Rectal smooth muscle tissue (tissue), 1 donor: ENCODE measurements at regions not wholly inside any gene's neighbourhood (a gene's known extent, or its start where the extent isn't known, plus 50 kb on each side); places are given as distances from the start of the nearest gene placed in this dataset.
"Not testable (repeated sequence)": the region's sequence is repeated elsewhere in the genome, so short reads cannot be mapped to it uniquely, and the experiment has no call there.

Experiments
- H3K27ac ChIP-seq: one replicate; pipeline ENCODE4 v1.7.0; 2013; ENCODE audit warnings: low read depth, low read length, inconsistent platforms
- H3K27me3 ChIP-seq: one replicate; pipeline ENCODE4 v1.7.0; 2013; ENCODE audit warnings: low read length; ENCODE audit not compliant: control insufficient read depth, insufficient read depth
- H3K36me3 ChIP-seq: one replicate; pipeline ENCODE4 v1.7.0; 2013; ENCODE audit warnings: low read length; ENCODE audit not compliant: control insufficient read depth, insufficient read depth
- H3K4me1 ChIP-seq: one replicate; pipeline ENCODE4 v1.7.0; 2013; ENCODE audit warnings: low read length; ENCODE audit not compliant: control insufficient read depth, insufficient read depth
- H3K4me3 ChIP-seq: one replicate; pipeline ENCODE4 v1.7.0; 2013; ENCODE audit warnings: low read length
- H3K9ac ChIP-seq: one replicate; pipeline ENCODE4 v1.7.0; 2013; ENCODE audit warnings: low read length

- H3K27me3 ChIP-seq, result no peaks in the 10 kb centered on the region
- H3K4me3 ChIP-seq, result no peak overlapping the region
- no peak overlapping the region for H3K9ac ChIP-seq
- H3K4me1 ChIP-seq, result no peaks in the 10 kb centered on the region
- H3K27ac ChIP-seq, result no peak overlapping the region
- no peaks in the 10 kb centered on the region for H3K36me3 ChIP-seq
Observed at GRCh38 chr9:101991926-101992325, 253.5 kb upstream of the GRIN3A start.

GRCh38 chr9:101977614-101978210, 239.3 kb upstream of the GRIN3A start:
- H3K27ac ChIP-seq, result no peak overlapping the region
- H3K4me1 ChIP-seq, result no peaks in the 10 kb centered on the region
- H3K4me3 ChIP-seq, result no peak overlapping the region
- H3K36me3 ChIP-seq, result no peaks in the 10 kb centered on the region
- no peak overlapping the region for H3K9ac ChIP-seq
- H3K27me3 ChIP-seq, result no peaks in the 10 kb centered on the region

- Histone ChIP-seq H3K27me3 (no peaks in the 10 kb centered on the region), H3K27ac (no peak overlapping the region), H3K9ac (no peak overlapping the region), H3K4me3 (no peak overlapping the region), H3K36me3 (no peaks in the 10 kb centered on the region), H3K4me1 (no peaks in the 10 kb centered on the region)
Observed at GRCh38 chr9:101970609-101971008, 232.2 kb upstream of the GRIN3A start.

DNA sequence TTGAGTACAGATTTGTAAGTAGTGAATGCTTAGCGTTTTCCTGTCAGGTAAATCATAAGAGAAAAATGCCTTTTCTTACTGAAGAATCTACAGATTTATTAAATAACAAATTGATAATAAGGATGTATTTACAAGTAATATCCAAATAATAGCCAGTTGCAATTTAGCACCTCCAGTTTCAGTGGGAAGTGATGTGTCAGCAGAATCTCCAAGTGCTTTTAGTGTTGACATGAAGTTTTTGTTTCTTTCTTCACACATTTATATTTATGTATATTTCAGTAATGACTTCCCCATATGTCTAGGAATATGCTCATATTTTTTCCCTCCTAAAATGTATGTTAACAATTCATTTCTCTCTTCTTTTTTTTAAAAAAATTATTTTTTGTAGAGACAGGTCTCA, 229.9 kb upstream of the GRIN3A start:
- no peak overlapping the region for H3K9ac ChIP-seq
- H3K4me3 ChIP-seq, result no peak overlapping the region
- H3K36me3 ChIP-seq, result no peaks in the 10 kb centered on the region
- no peaks in the 10 kb centered on the region for H3K27me3 ChIP-seq
- H3K4me1 ChIP-seq, result no peaks in the 10 kb centered on the region
- no peak overlapping the region for H3K27ac ChIP-seq

DNA sequence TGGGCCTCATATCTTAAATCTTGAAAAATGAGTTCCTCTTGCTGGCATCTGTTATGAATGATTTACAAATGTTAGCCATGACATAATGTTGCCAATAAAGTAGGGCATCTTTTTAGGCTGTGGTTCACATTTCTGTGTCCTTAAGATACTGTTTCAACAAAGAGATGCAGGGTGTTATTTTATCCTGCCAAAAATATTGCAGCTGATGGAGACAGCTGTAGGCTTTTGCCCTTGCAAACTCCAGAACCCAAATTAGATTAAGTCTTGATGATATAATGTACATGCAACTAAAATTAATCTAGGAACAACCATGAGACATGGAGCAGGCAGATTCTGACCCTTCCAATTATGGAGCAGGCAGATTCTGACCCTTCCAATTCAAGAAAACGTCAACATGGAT, 228.2 kb upstream of the GRIN3A start:
- no peak overlapping the region for H3K9ac ChIP-seq
- no peak overlapping the region for H3K27ac ChIP-seq
- H3K36me3 ChIP-seq, result no peaks in the 10 kb centered on the region
- H3K4me1 ChIP-seq, result no peaks in the 10 kb centered on the region
- no peak overlapping the region for H3K4me3 ChIP-seq
- no peaks in the 10 kb centered on the region for H3K27me3 ChIP-seq

GRCh38 chr9:101957705-101958104, 219.3 kb upstream of the GRIN3A start:
- no peak overlapping the region for H3K27ac ChIP-seq
- H3K27me3 ChIP-seq, result no peaks in the 10 kb centered on the region
- no peak overlapping the region for H3K4me3 ChIP-seq
- H3K4me1 ChIP-seq, result no peaks in the 10 kb centered on the region
- H3K36me3 ChIP-seq, result no peaks in the 10 kb centered on the region
- H3K9ac ChIP-seq, result no peak overlapping the region

DNA sequence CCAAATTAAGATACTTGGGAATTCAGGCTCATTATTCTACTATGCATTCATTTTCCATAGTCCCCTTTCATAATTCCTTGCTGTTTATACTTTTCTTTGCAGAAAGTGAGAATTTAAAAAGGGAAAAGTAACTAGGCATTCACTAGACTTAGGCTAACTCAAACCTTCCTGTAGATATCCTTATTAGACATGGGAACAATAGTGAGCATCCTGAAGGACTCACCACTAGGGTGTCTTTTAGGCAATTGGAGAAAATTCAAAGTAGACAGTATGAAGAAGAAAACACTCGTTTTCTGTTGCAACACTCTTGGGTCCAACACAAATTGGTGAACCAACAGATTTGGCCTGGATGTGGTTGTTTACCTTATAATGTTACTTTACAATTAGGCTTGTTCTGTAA, 213.2 kb upstream of the GRIN3A start:
- Histone ChIP-seq H3K4me3 (no peak overlapping the region), H3K9ac (no peak overlapping the region), H3K27ac (no peak overlapping the region), H3K27me3 (no peaks in the 10 kb centered on the region), H3K36me3 (no peaks in the 10 kb centered on the region), H3K4me1 (no peaks in the 10 kb centered on the region)

DNA sequence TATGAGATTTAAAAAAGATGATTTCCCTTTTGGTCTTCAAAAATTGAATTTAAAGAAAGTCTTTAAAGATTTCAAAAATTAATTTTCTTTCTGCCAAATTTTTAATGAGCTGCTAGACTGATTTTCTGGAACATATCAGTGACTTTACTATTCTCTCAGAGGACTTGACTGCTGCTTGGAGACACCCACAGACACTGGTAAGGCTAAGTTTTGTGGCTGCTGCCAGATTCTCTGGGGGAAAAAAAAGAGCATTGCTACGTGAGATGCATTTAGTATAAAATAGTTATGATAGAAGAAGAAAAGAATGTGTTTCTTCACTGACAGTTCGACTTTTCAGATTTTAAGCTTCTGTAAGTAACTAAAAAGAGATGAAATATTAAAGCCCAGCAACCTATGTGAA, 193.3 kb upstream of the GRIN3A start:
- H3K27me3 ChIP-seq, result no peaks in the 10 kb centered on the region
- no peak overlapping the region for H3K9ac ChIP-seq
- H3K4me1 ChIP-seq, result no peaks in the 10 kb centered on the region
- no peak overlapping the region for H3K27ac ChIP-seq
- no peak overlapping the region for H3K4me3 ChIP-seq
- no peaks in the 10 kb centered on the region for H3K36me3 ChIP-seq

GRCh38 chr9:101930783-101931182, 192.3 kb upstream of the GRIN3A start:
- Histone ChIP-seq H3K27me3 (no peaks in the 10 kb centered on the region), H3K9ac (no peak overlapping the region), H3K36me3 (no peaks in the 10 kb centered on the region), H3K4me1 (no peaks in the 10 kb centered on the region), H3K4me3 (no peak overlapping the region), H3K27ac (no peak overlapping the region)

DNA sequence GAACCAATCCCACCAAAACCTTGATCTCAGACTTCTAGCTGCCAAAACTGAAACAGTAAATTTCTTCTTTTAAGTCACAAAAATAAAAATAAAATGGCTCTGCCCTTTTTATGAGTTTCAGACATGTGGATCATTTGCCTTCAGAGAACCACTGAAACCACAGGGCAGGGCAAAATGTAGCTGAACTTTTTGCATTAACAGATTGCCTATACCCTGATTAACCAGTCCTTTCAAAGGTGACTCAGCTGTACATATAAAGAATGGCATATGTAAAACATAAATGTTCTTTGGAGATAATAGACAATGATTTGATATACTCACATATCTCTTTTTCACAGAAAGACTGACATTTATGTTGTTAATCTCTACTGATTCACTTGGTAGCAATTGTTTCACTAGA, 187.1 kb upstream of the GRIN3A start:
- H3K4me3 ChIP-seq, result no peak overlapping the region
- no peak overlapping the region for H3K27ac ChIP-seq
- H3K9ac ChIP-seq, result no peak overlapping the region
- no peaks in the 10 kb centered on the region for H3K36me3 ChIP-seq
- H3K27me3 ChIP-seq, result no peaks in the 10 kb centered on the region
- H3K4me1 ChIP-seq, result no peaks in the 10 kb centered on the region

DNA sequence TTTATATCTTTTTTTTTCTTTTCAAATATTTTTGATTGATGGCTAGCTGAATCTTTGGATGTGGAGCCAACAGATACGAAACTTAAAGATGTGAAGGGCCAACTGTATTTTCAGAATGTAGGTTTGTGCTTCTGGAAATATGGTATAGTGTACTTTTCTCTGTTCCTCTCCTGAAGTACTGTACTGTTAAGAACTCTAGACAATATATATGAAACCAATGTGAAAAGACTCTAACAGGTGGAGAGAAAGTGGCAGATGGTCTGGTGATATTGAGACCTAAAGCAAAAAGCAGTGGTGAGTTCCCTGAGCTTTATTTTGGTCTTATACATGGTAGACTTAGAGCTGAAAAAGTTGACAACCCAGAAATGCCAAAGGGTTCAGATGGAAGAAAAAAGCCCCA, 185.0 kb upstream of the GRIN3A start:
- H3K4me3 ChIP-seq, result no peak overlapping the region
- H3K27me3 ChIP-seq, result no peaks in the 10 kb centered on the region
- H3K36me3 ChIP-seq, result no peaks in the 10 kb centered on the region

GRCh38 chr9:101916948-101917347, 178.5 kb upstream of the GRIN3A start:
- H3K36me3 ChIP-seq, H3K4me1 ChIP-seq, H3K4me3 ChIP-seq, H3K27ac ChIP-seq, H3K9ac ChIP-seq, H3K27me3 ChIP-seq: not testable (repeated sequence)

More for the DNA sequence above, 185.0 kb upstream of the GRIN3A start:
- no peaks in the 10 kb centered on the region for H3K4me1 ChIP-seq
- no peak overlapping the region for H3K27ac ChIP-seq
- H3K9ac ChIP-seq, result no peak overlapping the region

DNA sequence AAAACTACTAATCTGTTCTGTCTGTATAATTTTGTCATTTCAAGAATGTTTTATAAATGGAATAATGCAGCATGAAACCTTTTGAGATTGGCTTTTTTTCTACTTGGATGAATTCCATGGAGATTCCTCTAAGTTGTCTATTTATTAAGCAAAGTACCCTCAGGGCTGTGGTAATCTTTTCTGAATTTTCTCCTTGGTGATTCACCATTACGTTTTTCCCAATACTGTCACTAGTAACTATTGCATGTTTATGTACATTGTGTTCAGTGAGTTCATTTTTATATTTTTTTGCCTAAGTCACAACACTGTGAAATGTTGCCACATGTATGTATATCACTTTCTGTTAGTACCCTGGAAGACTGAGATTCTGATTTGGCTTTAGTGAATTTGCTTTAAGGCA, 177.0 kb upstream of the GRIN3A start:
- Histone ChIP-seq H3K27me3 (no peaks in the 10 kb centered on the region), H3K9ac (no peak overlapping the region), H3K4me3 (no peak overlapping the region), H3K27ac (no peak overlapping the region), H3K4me1 (no peaks in the 10 kb centered on the region), H3K36me3 (no peaks in the 10 kb centered on the region)
